ENCODE measurements at regions not wholly inside any gene's neighbourhood (a gene's known extent, or its start where the extent isn't known, plus 50 kb on each side); places are given as distances from the start of the nearest gene placed in this dataset.
"Not testable (repeated sequence)": the region's sequence is repeated elsewhere in the genome, so short reads cannot be mapped to it uniquely, and the experiment has no call there.

DNA sequence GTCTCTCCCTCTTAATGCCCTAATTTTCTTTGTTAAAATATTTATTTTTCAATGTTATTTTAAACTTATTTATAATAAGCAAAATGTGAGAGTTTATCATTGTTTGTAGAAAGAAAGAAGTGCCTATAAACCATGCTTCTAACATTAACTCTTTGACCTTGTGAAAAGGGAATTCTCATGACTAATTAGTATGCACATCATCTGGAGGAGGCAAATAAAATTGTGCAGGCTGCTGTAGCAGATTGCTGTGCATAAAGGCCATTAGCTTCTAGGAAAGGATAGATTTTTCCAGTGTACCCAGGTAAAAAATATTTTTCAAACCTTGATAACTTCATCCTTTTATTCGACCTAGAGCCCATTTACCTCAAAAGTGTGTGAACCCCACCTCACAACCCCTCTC is 84.6 kb upstream of the GUCY1A1 start:
- no peak for DNase-seq (ENCODE audit: low read depth in 2 of 2)
- no peak overlapping the region for H3K4me3 ChIP-seq (replicated peaks in 1 of 2; ENCODE audit: low read depth in 2 of 2, low read length in 2 of 2)
- TF ChIP-seq, protein P1, sequence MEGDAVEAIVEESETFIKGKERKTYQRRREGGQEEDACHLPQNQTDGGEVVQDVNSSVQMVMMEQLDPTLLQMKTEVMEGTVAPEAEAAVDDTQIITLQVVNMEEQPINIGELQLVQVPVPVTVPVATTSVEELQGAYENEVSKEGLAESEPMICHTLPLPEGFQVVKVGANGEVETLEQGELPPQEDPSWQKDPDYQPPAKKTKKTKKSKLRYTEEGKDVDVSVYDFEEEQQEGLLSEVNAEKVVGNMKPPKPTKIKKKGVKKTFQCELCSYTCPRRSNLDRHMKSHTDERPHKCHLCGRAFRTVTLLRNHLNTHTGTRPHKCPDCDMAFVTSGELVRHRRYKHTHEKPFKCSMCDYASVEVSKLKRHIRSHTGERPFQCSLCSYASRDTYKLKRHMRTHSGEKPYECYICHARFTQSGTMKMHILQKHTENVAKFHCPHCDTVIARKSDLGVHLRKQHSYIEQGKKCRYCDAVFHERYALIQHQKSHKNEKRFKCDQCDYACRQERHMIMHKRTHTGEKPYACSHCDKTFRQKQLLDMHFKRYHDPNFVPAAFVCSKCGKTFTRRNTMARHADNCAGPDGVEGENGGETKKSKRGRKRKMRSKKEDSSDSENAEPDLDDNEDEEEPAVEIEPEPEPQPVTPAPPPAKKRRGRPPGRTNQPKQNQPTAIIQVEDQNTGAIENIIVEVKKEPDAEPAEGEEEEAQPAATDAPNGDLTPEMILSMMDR (IDR thresholded peaks at IDR 0.05; ENCODE audit: low read depth, low read length), result no peak

GRCh38 chr4:155578726-155579370 is 87.8 kb upstream of the GUCY1A1 start:
- no peak overlapping the region for H3K4me3 ChIP-seq (replicated peaks in 1 of 2; ENCODE audit: low read depth in 2 of 2, low read length in 2 of 2)
- peak in 1 of 2 donors; percentile 73 for DNase-seq (ENCODE audit: low read depth in 2 of 2)
- TF ChIP-seq, protein P1 (IDR thresholded peaks at IDR 0.05; ENCODE audit: low read depth, low read length), result no peak

DNA sequence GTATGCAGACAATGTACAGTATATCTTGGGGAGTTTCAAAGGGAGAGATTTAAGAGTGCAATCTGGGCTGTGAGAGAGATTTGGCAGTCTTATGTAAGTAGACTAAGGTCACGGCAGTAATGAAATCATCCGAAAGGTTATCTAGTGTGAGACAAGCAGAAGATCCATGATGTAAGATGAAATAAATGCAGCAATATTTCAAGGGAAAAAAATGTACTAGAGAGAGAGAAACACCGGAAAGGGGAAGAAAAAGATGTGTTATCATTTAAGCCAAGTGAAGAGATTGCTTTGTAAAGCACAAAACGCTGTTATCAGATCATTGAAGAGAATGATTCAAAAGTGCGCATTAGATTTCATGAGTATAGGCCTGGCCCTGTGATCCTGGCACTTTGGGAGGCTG is 88.4 kb upstream of the GUCY1A1 start:
- peak in 1 of 2 donors; percentile 32 for DNase-seq (ENCODE audit: low read depth in 2 of 2)
- no peak overlapping the region for H3K4me3 ChIP-seq (replicated peaks in 1 of 2; ENCODE audit: low read depth in 2 of 2, low read length in 2 of 2)
- TF ChIP-seq, protein P1 (IDR thresholded peaks at IDR 0.05; ENCODE audit: low read depth, low read length), result no peak

- not testable (repeated sequence) for H3K4me3 ChIP-seq (replicated peaks in 1 of 2; ENCODE audit: low read depth in 2 of 2, low read length in 2 of 2); DNase-seq (ENCODE audit: low read depth in 2 of 2)
Measured at GRCh38 chr4:155574329-155574728, 92.3 kb upstream of the GUCY1A1 start.

DNA sequence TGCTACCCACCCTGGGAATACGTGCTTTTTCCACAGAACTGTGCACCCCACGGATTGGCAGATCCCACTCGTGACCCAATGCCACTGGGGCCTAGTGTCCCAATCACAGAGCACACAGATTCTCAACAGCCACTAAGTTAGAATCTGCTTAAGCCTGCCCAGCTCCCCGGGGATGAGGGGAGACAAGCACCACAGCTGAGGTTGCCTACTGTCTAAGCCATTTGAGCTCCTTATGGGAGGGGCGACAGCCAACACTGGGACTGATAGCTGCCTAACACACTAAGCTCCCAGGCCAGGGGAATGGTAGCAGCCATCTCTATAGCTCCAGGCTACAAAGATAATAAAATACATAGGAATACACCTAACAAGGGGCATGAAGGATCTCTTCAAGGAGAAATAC is 93.5 kb upstream of the GUCY1A1 start:
- no peak overlapping the region for H3K4me3 ChIP-seq (replicated peaks in 1 of 2; ENCODE audit: low read depth in 2 of 2, low read length in 2 of 2)
- TF ChIP-seq, protein P1 (IDR thresholded peaks at IDR 0.05; ENCODE audit: low read depth, low read length), result no peak
- DNase-seq (ENCODE audit: low read depth in 2 of 2), result no peak

- no peak overlapping the region for H3K4me3 ChIP-seq (replicated peaks in 1 of 2; ENCODE audit: low read depth in 2 of 2, low read length in 2 of 2)
- DNase-seq (ENCODE audit: low read depth in 2 of 2), result no peak
- TF ChIP-seq, protein P1 (IDR thresholded peaks at IDR 0.05; ENCODE audit: low read depth, low read length), result no peak
Measured at GRCh38 chr4:155572106-155572703, 94.4 kb upstream of the GUCY1A1 start.

DNA sequence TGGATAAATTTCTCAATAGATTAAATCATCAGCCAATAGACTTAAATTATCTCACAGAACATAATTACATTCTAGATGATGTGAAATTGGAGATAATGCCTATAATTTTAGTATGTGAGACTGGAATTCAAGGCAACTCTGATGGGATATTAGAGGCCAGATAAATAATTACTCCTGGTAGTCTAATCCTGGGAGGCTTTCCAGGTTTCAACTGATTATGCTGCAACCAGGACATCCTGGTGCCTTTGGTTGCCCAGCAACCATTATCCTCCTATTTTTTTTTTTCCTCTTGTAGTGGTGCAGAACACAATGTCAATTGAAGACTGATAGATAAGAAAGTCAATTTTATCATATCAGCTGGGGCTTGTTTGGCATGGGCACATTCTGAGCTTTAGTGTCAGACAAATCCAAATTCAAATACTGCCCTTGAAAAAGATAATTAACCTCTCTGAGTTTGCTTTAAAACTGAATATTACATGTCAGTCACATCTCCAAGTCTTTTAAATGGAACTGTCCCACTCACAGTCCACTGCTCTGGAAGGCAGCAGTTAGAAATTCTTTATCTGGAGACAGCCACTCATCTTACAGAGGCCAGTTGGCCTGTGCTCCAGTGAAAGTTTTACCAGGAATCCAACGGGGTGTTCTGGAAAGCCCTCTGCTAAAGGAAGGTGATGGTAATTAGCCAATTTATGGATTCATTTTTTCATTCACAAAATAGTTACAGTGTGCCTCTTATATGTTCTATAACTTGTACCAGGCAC is 95.3 kb upstream of the GUCY1A1 start:
- peak in 1 of 2 donors; percentile 60 for DNase-seq (ENCODE audit: low read depth in 2 of 2)
- no peak overlapping the region for H3K4me3 ChIP-seq (replicated peaks in 1 of 2; ENCODE audit: low read depth in 2 of 2, low read length in 2 of 2)
- TF ChIP-seq, protein P1 (IDR thresholded peaks at IDR 0.05; ENCODE audit: low read depth, low read length), result no peak
